B cell (primary cell): ENCODE measurements at regions not wholly inside any gene's neighbourhood (a gene's known extent, or its start where the extent isn't known, plus 50 kb on each side); places are given as distances from the start of the nearest gene placed in this dataset.

ENCODE experiments used
- ATAC-seq: fragments of 200-7000 bp; cut with Tn5 transposase; one replicate; pipeline ENCODE4 v1.10.0; 2021; ENCODE audit warnings: low read depth, mild to moderate bottlenecking, moderate number of reproducible peaks, moderate library complexity
- CTCF ChIA-PET: fragments of 350-600 bp; sonication (Branson Sonifier 250); formaldehyde crosslinking; loops from one replicate; lab custom pipeline; 2021; ENCODE audit warnings: antibody characterized with exemption, inconsistent platforms; lab: Charles Lee
- POLR2A ChIA-PET: fragments of 350-600 bp; sonication (Branson Sonifier 250); formaldehyde crosslinking; loops from one replicate; lab custom pipeline; 2021; ENCODE audit warnings: antibody characterized with exemption; lab: Charles Lee
- DNase-seq: peaks from one replicate; pipeline ENCODE4 v3.0.0; 2013
- H2AFZ ChIP-seq: 2 replicates; pipeline ENCODE4 v1.6.1; 2012; ENCODE audit warnings: mild to moderate bottlenecking, low read depth, low read length; ENCODE audit not compliant: insufficient read depth, poor library complexity, severe bottlenecking
- H3K27ac ChIP-seq, 2 donors: 1 replicate in 1 of 2; 2 replicates in 1 of 2; pipeline ENCODE4 v1.5.1; 2012 to 2013; ENCODE audit warnings: low read length in 2 of 2, mild to moderate bottlenecking in 2 of 2, moderate library complexity in 1 of 2
- H3K27me3 ChIP-seq, 4 experiments: fragments of 200-600 bp in 1 of 4; sonication (generic) in 1 of 4; replicated peaks in 1 of 4; 1 replicate in 2 of 4; 2 replicates in 2 of 4; pipeline versions ENCODE4 v1.6.1 to v1.7.0; 2013 to 2016; ENCODE audit warnings: low read length in 3 of 4, mild to moderate bottlenecking in 2 of 4, mixed read lengths in 1 of 4, moderate library complexity in 1 of 4; ENCODE audit not compliant: insufficient read depth in 4 of 4, control insufficient read depth in 3 of 4; ENCODE audit errors: control extremely low read depth in 1 of 4
- H3K36me3 ChIP-seq, 2 experiments: replicated peaks in 1 of 2; 1 replicate in 1 of 2; 2 replicates in 1 of 2; pipeline versions ENCODE4 v1.6.1 to v1.7.1; 2013; ENCODE audit warnings: low read length in 1 of 2; ENCODE audit not compliant: insufficient read depth in 2 of 2, control insufficient read depth in 1 of 2; ENCODE audit errors: control extremely low read depth in 1 of 2, extremely low read depth in 1 of 2
- H3K4me1 ChIP-seq, 2 donors: fragments of 200-600 bp in 1 of 2; sonication (generic) in 1 of 2; 1 replicate in 1 of 2; 2 replicates in 1 of 2; pipeline versions ENCODE4 v1.5.1 to v1.6.1; 2013 to 2017; ENCODE audit warnings: low read length in 2 of 2; ENCODE audit not compliant: control insufficient read depth in 2 of 2, insufficient read depth in 2 of 2
- H3K4me2 ChIP-seq: replicated peaks from 2 replicates; pipeline ENCODE3; 2012; ENCODE audit warnings: mild to moderate bottlenecking, low read depth, low read length; ENCODE audit not compliant: poor library complexity, severe bottlenecking
- H3K4me3 ChIP-seq, 5 experiments: fragments of 200-600 bp in 1 of 5; sonication (generic) in 1 of 5; 1 replicate in 3 of 5; 2 replicates in 2 of 5; pipeline versions ENCODE4 v1.5.1 to v1.7.0; 2011 to 2016; ENCODE audit warnings: low read length in 4 of 5, mild to moderate bottlenecking in 4 of 5, low read depth in 2 of 5, control low read depth in 1 of 5, moderate library complexity in 1 of 5; ENCODE audit not compliant: insufficient read depth in 1 of 5; ENCODE audit errors: control extremely low read depth in 1 of 5, extremely low read depth in 1 of 5
- H3K79me2 ChIP-seq: fragments of 200-600 bp; sonication (generic); one replicate; pipeline ENCODE4 v1.6.0; 2016; ENCODE audit warnings: low read length; ENCODE audit not compliant: control insufficient read depth, insufficient read depth
- H3K9ac ChIP-seq: fragments of 200-600 bp; sonication (generic); 2 replicates; pipeline ENCODE4 v1.6.1; 2017; ENCODE audit warnings: mild to moderate bottlenecking, low read length, moderate library complexity
- H3K9me3 ChIP-seq, 3 donors: one replicate each; pipeline versions ENCODE4 v1.6.1 to v1.7.1; 2013; ENCODE audit warnings: low read length in 2 of 3; ENCODE audit not compliant: control insufficient read depth in 2 of 3, insufficient read depth in 1 of 3; ENCODE audit errors: control extremely low read depth in 1 of 3
- H4K20me1 ChIP-seq: 2 replicates; pipeline ENCODE4 v1.6.0; 2012; ENCODE audit warnings: mild to moderate bottlenecking, low read length; ENCODE audit not compliant: insufficient read depth, control insufficient read depth, poor library complexity, severe bottlenecking
- H3K27ac Mint-ChIP-seq: one replicate; pipeline ENCODE4 v1.8.0; 2021; ENCODE audit warnings: mixed read lengths
- H3K27me3 Mint-ChIP-seq: one replicate; pipeline ENCODE4 v1.8.0; 2021; ENCODE audit warnings: mixed read lengths
- H3K4me1 Mint-ChIP-seq: one replicate; pipeline ENCODE4 v1.8.0; 2021; ENCODE audit warnings: mixed read lengths
- H3K4me3 Mint-ChIP-seq: one replicate; pipeline ENCODE4 v1.8.0; 2021; ENCODE audit warnings: mixed read lengths
- H3K9me3 Mint-ChIP-seq: one replicate; pipeline ENCODE4 v1.8.0; 2022; ENCODE audit warnings: mixed read lengths; ENCODE audit not compliant: insufficient read depth
- EZH2 ChIP-seq: IDR thresholded peaks from 2 replicates; pipeline ENCODE4 v1.6.1; 2012; ENCODE audit warnings: borderline replicate concordance, low read depth, mild to moderate bottlenecking, moderate library complexity, low read length; ENCODE audit not compliant: insufficient read depth, poor library complexity, severe bottlenecking
- WGBS: methylation state at CpG from one replicate; pipeline ENCODE4 v1.1.5; 2013; ENCODE audit warnings: missing lambda C conversion rate; ENCODE audit not compliant: insufficient coverage; 5-methylcytosine and 5-hydroxymethylcytosine counted together
- intact Hi-C: fragments of 100-400 bp; cut with micrococcal nuclease; formaldehyde crosslinking; loops from one replicate; pipeline ENCODE4 v1.10.0; 2022
- TF ChIP-seq, protein P1 (sequence below): fragments of 200-600 bp; IDR thresholded peaks from one replicate; pipeline ENCODE4 v1.8.0; 2022; ENCODE audit warnings: antibody characterized with exemption, mild to moderate bottlenecking

DNA sequence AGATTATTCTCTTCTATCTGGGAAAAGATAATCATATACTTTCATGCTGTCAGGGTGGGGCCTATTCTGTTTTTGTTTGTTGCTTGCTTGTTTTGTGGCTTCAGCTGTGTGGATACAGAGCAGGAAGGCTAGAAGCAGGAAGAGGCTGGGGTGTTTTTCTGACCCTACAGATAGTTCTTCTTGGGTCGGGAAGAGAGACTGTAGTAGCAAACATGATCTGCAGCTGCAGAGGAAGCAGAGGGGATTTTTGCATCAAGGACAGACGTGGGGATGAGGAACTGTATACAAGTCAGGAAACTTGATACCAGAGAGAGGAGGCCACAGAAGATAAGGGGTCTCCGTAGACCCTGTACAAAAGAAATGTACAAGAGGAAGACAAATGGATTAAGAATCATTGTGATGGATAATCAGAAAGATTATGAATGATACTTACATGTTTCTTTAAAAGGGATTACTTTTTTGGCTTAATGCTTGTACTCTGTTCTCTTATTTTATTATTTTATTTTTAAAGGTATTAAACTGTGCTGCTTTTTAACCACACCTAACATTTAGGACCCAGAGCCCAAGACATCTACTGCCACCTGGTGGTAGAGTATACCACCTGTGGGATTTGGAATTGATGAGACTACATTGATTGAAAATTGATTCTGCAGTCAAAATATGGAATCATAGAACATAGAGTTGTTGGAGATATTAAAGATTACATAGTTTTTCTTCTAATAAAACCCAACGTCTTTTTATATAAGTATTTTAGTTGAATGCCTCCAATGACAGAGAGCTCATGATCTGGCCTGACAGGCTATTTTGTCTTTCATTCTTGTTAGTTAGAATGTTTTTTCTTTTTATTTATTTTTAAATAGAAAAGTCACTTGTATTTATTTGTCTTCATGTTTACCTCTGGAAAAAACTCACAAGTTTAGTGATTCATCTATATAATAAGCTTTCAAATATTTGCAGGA lies 87.3 kb upstream of the ROPN1 start:
- no peak overlapping the region for H3K4me3 ChIP-seq
- no peak overlapping the region for H2AFZ ChIP-seq
- no peak overlapping the region for H3K4me2 ChIP-seq
- WGBS, result 9% methylated on average over 2 of the region's 4 CpGs
- ChIA-PET POLR2A (no interaction called here), CTCF (interaction anchor here (0.7 to 1.6 kb wide), 7 partner anchors 9 to 427 kb away, joined by 3 to 7 read pairs (median 5); partner anchors contain the start of gene KALRN)
- TF ChIP-seq EZH2, result no peak
- TF ChIP-seq, protein P1, sequence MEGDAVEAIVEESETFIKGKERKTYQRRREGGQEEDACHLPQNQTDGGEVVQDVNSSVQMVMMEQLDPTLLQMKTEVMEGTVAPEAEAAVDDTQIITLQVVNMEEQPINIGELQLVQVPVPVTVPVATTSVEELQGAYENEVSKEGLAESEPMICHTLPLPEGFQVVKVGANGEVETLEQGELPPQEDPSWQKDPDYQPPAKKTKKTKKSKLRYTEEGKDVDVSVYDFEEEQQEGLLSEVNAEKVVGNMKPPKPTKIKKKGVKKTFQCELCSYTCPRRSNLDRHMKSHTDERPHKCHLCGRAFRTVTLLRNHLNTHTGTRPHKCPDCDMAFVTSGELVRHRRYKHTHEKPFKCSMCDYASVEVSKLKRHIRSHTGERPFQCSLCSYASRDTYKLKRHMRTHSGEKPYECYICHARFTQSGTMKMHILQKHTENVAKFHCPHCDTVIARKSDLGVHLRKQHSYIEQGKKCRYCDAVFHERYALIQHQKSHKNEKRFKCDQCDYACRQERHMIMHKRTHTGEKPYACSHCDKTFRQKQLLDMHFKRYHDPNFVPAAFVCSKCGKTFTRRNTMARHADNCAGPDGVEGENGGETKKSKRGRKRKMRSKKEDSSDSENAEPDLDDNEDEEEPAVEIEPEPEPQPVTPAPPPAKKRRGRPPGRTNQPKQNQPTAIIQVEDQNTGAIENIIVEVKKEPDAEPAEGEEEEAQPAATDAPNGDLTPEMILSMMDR, result peak; percentile 82
- peaks cover 0 to 3% (median 0%) of the 10 kb centered on the region in 4 experiments for H3K27me3 ChIP-seq
- no peaks in the 10 kb centered on the region for H3K9me3 ChIP-seq
- Mint-ChIP-seq H3K4me1 (peaks cover 3% of the 10 kb centered on the region), H3K27me3 (peaks cover 18% of the 10 kb centered on the region), H3K9me3 (no peaks in the 10 kb centered on the region), H3K27ac (no peak overlapping the region), H3K4me3 (no peak overlapping the region)
- H3K27ac ChIP-seq, result no peak overlapping the region
- H3K9ac ChIP-seq, result no peak overlapping the region
- peak; percentile 30 for DNase-seq
- H4K20me1 ChIP-seq, result no peaks in the 10 kb centered on the region
- ATAC-seq, result no peak
- intact Hi-C loops, result no loop called here
- no peaks in the 10 kb centered on the region for H3K79me2 ChIP-seq
- H3K36me3 ChIP-seq, result no peaks in the 10 kb centered on the region
- no peaks in the 10 kb centered on the region for H3K4me1 ChIP-seq

DNA sequence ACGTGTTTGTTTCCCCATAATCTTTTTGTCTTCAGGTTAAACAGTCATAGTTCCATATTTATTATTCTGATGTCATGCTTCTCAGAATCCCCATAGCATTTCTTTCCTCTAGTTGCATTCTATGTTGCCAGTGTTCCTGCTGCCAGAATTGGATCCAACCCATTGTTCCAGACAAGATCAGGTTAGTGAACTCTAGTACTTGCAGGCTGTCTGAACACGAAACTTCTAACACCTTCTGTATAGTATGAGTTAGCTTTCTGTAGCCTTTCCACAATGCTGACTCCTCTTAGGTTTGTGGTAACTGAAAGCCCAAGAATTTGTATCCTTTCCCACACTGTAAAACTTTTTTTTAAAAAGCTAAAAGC lies 88.0 kb upstream of the ROPN1 start:
- Mint-ChIP-seq H3K27ac (no peak overlapping the region), H3K4me3 (no peak overlapping the region), H3K9me3 (no peaks in the 10 kb centered on the region), H3K4me1 (peaks cover 4% of the 10 kb centered on the region), H3K27me3 (peaks cover 18% of the 10 kb centered on the region)
- Histone ChIP-seq H3K9me3 (no peaks in the 10 kb centered on the region), H3K27me3 (peaks cover 0 to 3% (median 0%) of the 10 kb centered on the region in 4 experiments), H3K79me2 (no peaks in the 10 kb centered on the region), H3K4me3 (no peak overlapping the region), H3K36me3 (no peaks in the 10 kb centered on the region), H3K4me1 (no peaks in the 10 kb centered on the region), H3K27ac (no peak overlapping the region), H3K4me2 (no peak overlapping the region), H4K20me1 (no peaks in the 10 kb centered on the region), H2AFZ (no peak overlapping the region), H3K9ac (no peak overlapping the region)
- DNase-seq (no peak), ATAC-seq (no peak)
- ChIA-PET CTCF (interaction anchor here (0.7 to 1.6 kb wide), 7 partner anchors 10 to 427 kb away, joined by 3 to 7 read pairs (median 5); partner anchors contain the start of gene KALRN), POLR2A (no interaction called here)
- intact Hi-C loops, result no loop called here
- no CpG with 5 or more reads among the region's 2 CpGs for WGBS
- TF ChIP-seq, protein P1, result no peak
- no peak for TF ChIP-seq EZH2
